Esophagus squamous epithelium (tissue), 4 donors: ENCODE measurements at regions not wholly inside any gene's neighbourhood (a gene's known extent, or its start where the extent isn't known, plus 50 kb on each side); places are given as distances from the start of the nearest gene placed in this dataset.

Source experiments
- CTCF ChIP-seq, 6 experiments: fragments of 450-650 bp in 4 of 6; fragments of 200-600 bp in 2 of 6; sonication (generic) in 2 of 6; IDR thresholded peaks; one replicate each; pipeline ENCODE4 v1.5.1; 2016 to 2019; ENCODE audit warnings: antibody characterized with exemption in 6 of 6, mild to moderate bottlenecking in 4 of 6, moderate library complexity in 4 of 6
- POLR2A ChIP-seq, 4 donors: fragments of 450-650 bp; IDR thresholded peaks; one replicate each; pipeline ENCODE4 v1.6.1; 2017; ENCODE audit warnings: antibody characterized with exemption in 4 of 4, mild to moderate bottlenecking in 4 of 4, moderate library complexity in 3 of 4

- TF ChIP-seq CTCF (IDR thresholded peaks at IDR 0.05) (no peak), POLR2A (IDR thresholded peaks at IDR 0.05) (no peak)
These were observed 951.9 kb upstream of the LRRN3 start for GRCh38 chr7:110139056-110139455.
